SKM-1 treated with dmso at 0.1 percent for 144 hours (cell line): ENCODE measurements at regions not wholly inside any gene's neighbourhood (a gene's known extent, or its start where the extent isn't known, plus 50 kb on each side); places are given as distances from the start of the nearest gene placed in this dataset.
A peak's percentile ranks its signal among the peaks of the same experiment; 100 is the strongest.

Experiments used
- DNase-seq: peaks from one replicate; lab custom pipeline; 2025; ENCODE audit not compliant: unreplicated experiment; lab: John Stamatoyannopoulos, UW

- DNase-seq: no peak
These were observed 2020.1 kb upstream of the PCDH20 start for GRCh38 chr13:63435667-63436324.

- DNase-seq: no peak
These were observed 2018.0 kb upstream of the PCDH20 start for GRCh38 chr13:63433546-63434150.

DNA sequence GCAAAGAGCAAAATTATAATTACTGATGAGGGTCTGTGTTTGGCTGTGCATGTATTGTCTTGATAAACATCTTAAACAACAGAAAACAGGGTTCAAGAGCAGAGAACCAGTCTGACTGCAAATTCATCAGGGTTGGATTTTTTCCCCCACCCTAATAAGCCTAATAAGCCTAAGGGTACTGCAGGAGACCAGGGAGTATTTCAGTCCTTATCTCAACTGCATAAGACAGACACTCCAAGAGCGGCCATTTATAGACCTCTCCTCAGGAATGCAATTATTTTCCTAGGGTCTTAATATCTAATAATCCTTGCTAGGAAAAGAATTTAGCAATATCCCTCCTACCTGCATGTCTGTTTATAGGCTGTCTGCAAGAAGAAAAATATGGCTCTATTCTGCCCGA lies 2011.5 kb upstream of the PCDH20 start:
- no peak for DNase-seq

DNA sequence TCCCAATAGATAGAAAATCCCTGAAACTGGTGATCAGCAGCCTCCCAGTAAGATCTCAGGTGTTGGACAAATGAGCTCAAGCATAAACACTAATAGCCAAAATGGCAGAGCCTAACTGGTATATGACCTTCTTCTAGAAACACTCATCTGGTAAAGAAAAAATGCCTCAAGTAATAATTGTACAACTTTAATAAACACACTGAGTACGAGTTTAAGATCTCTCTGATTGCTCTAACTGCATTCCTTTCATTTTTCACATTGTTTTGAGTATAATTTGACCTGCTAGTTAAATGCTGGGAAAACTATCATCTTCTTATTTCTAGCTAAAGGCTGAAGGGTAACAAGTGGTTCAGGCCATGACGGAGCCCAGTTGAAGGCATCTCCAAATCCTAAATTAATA lies 2009.5 kb upstream of the PCDH20 start:
- DNase-seq: no peak

DNA sequence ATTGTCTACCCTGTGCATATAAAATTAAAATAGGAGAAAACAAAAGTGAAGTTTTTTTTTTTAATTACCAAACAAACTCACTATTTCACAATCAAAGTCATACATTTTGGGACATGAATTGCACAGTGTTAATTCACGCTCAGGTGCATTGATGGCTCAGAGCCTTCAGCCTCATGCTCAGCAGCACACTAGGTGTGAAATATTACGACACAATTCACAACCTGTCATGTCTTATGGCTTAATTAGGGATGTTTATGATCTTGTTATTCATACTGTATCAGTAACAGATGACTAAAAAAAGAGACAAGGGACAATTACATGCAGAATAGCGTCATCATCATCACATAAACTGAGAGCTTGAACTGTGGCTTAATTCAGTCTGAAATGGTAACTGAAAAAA lies 2005.5 kb upstream of the PCDH20 start:
- no peak for DNase-seq

DNA sequence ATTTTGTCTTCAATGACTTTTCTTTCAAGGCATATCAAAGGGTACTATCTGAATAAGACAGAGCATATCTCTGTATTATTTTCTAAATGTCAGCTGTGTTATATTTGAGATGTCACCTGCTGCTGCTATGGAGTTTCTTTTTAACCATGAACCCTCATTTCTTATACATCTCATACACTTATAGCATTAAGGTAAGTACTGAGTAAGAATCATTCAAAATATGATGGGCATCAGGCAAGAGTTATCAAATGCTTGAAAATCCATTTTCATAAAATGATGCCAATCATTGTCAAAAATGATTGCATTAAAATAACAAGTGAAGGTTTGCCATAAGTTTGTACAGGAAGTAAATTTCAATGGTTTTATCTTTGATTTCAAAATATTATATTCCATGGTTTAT lies 2005.0 kb upstream of the PCDH20 start:
- no peak for DNase-seq

GRCh38 chr13:63414247-63414646 lies 1998.6 kb upstream of the PCDH20 start:
- DNase-seq: no peak

DNA sequence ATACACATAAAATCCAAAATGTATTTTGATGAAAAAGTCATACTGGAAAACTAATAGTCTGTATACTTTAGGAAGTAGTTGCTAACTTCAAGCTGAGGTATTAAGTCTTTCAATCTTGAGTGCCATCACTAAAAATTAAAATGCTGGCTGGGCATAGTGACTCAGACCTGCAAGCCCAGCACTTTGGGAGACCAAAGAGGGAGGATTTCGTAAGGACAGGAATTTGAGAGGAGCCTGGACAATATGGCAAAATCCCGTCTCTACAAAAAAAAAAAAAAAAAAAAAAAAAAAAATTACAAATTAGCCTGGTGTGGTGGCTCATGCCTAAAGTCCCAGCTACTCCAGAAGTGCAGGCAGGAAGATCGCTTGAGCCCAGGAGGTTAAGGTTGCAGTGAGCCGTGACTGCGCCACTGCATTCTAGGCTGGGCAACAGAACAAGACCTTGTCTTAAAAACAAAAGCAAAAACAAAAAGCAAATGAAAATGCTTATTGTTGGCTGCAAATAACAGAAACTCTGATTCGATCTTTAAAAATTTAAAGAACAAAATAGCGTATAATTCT lies 1994.2 kb upstream of the PCDH20 start:
- DNase-seq: no peak

- no peak for DNase-seq
These were observed 1992.9 kb upstream of the PCDH20 start for GRCh38 chr13:63408331-63409189.

GRCh38 chr13:63403733-63404132 lies 1988.1 kb upstream of the PCDH20 start:
- no peak for DNase-seq

- no peak for DNase-seq
These were observed 1981.1 kb upstream of the PCDH20 start for GRCh38 chr13:63396746-63397145.

DNA sequence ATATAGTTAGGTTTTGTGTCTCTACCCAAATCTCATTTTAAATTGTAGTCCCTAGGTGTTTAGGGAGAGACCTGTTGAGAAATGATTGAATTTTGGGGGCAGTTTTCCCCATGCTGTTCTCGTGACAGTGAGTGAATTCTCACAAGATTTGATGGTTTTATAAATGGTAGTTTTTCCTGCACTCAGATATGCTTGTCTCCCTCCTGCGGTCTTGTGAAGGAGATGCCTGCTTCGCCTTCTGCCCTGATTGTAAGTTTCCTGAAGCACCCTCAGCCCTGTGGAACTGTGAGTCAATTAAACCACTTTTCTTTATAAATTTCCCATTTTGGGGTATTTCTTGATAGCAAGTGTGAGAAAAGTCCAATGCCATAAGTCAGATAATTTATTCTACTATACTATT lies 1977.5 kb upstream of the PCDH20 start:
- no peak for DNase-seq

DNA sequence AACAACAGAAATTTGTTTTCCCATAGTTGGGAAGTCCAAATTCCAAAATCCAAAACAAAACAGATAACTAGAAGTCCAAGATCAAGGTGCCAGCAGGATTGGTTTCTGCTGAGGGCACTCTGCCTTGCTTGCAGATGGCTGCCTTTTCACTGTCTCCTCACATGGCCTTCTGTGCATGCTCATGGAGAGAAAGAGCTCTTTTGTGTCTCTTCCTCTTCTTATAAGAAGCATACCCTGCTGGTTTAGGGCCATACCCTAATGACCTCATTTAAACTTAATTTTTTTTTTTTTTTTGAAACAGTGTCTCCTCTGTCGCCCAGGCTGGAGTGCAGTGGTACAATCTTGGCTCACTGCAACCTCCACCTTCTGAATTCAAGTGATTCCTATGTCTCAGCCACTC lies 1974.1 kb upstream of the PCDH20 start:
- no peak for DNase-seq

- peak; percentile 79 for DNase-seq
These were observed 1965.6 kb upstream of the PCDH20 start for GRCh38 chr13:63381078-63381859.

GRCh38 chr13:63377986-63378385 lies 1962.3 kb upstream of the PCDH20 start:
- no peak for DNase-seq

DNA sequence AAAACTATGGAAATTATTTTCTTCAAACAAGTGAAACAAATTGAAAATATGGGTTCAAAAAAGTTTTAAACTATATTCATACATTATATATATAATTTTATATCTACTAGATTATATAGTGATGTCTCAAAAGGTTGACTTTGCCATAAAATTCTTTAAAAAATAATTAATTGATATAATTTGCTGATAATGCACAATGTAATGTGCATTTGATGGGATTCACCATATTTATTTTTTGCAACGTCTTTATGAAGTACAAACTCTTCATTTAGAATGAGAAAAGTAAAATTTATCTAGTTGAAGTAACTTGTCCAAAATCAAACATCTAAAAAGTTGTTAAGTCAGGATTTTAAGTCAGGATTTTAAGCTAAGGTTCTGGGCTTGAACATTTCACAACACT lies 1954.5 kb upstream of the PCDH20 start:
- no peak for DNase-seq

- DNase-seq: no peak
These were observed 1952.0 kb upstream of the PCDH20 start for GRCh38 chr13:63367522-63368198.

GRCh38 chr13:63364159-63364558 lies 1948.5 kb upstream of the PCDH20 start:
- DNase-seq: no peak

DNA sequence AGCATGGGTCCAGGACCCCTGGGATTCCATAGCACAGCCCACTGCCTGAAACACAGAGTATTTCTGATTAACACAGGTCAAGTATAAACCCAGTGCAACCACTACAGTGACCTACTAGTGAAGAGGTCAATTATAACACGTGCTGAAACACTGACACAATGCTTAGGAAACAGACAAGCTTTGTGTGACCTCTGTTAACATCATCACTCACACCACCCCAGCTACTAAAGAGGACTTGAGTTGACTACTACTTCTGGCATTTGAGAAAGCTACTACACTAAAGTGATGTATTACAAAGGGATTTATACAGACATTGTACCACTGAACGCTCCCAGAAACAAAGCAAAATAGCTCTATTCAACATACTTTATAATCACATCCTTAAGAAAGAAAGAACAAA lies 1935.9 kb upstream of the PCDH20 start:
- no peak for DNase-seq

GRCh38 chr13:63351081-63351480 lies 1935.4 kb upstream of the PCDH20 start:
- DNase-seq: no peak

- no peak for DNase-seq
These were observed 1930.2 kb upstream of the PCDH20 start for GRCh38 chr13:63345835-63346234.
